Hematopoietic multipotent progenitor cell treated with erythropoietin and hydrocortisone succinate and interleukin-3 and kit ligand, for 17 days (in vitro differentiated cells): ENCODE measurements at regions not wholly inside any gene's neighbourhood (a gene's known extent, or its start where the extent isn't known, plus 50 kb on each side); places are given as distances from the start of the nearest gene placed in this dataset.
"Not testable (repeated sequence)": the region's sequence is repeated elsewhere in the genome, so short reads cannot be mapped to it uniquely, and the experiment has no call there.

Experiments used
- DNase-seq: peaks from one replicate; pipeline ENCODE4 v3.0.0-alpha.2; 2015; ENCODE audit warnings: low spot score

DNA sequence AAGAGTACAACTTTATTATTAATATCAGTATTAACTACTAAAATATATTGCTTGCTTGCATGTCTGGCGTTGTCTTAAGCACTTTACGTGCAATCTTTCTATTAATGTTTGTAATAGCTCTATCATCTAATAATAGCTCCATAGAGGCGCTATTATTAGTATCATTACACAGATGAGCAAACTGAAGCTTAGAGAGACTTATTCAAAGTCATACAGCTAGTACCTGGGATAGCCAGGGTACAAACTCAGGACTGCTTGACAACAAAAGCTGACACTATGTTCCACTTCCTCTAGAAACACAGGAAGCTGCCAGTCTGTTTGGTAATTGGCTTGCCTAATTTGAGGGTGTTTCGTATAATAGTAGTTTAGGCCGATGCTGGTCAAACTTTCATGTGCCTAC is 523.2 kb downstream of the RMST start:
- DNase-seq, result no peak

DNA sequence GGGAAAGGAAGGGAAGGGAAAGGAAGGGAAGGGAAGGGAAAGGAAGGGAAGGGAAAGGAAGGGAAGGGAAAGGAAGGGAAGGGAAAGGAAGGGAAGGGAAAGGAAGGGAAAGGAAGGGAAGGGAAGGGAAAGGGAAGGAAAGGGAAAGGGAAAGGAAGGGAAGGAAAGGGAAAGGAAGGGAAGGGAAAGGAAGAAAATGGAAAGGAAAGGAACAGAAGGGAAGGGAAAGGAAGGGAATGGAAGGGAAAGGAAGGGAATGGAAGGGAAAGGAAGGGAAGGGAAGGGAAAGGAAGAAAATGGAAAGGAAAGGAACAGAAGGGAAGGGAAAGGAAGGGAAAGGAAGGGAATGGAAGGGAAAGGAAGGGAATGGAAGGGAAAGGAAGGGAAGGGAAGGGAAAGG is 526.0 kb downstream of the RMST start:
- not testable (repeated sequence) for DNase-seq

DNA sequence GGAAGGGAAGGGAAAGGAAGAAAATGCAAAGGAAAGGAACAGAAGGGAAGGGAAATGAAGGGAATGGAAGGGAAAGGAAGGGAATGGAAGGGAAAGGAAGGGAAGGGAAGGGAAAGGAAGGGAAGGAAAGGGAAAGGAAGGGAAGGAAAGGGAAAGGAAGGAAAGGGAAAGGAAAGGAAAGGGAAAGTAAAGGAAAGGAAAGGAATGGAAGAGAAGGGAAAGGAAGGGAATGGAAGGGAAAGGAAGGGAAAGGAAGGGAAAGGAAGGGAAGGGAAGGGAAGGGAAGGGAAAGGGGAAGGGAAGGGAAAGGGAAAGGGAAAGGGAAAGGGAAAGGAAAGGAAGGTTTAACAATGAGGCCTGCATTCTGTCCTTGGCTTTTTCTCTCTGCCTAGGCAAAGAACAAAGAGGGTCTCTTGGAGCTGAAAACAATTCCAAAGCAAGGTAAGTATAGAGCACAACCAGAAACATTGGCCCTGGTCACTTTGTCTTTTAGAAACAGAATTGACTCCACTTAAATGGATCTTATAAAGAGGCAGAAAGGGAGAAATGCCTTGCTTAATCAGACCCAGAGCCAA is 525.9 kb upstream of the TMPO start:
- DNase-seq, result no peak

GRCh38 chr12:97994746-97995484 is 520.5 kb upstream of the TMPO start:
- DNase-seq, result no peak

GRCh38 chr12:97995559-97995958 is 519.8 kb upstream of the TMPO start:
- DNase-seq, result no peak

- DNase-seq, result no peak
Observed at GRCh38 chr12:98001430-98001829, 514.0 kb upstream of the TMPO start.

- DNase-seq, result no peak
Observed at GRCh38 chr12:98002887-98003493, 512.4 kb upstream of the TMPO start.

DNA sequence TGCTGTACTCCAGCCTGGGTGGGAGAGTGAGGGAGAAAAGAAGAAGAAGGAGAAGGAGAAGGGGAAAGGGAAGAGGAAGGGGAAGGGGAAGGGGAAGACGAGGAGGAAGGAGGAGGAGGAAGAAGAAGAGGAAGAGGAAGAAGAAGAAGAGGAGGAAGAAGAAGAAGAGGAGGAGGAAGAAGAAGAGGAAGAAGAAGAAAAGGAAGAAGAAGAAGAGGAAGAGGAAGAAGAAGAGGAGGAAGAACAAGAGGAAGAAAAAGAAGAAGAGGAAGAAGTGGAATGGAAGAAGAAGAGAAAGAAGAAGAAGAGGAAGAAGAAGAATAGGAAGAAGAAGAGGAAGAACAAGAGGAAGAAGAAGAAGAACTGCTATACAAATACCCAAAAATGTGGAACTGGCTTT is 507.4 kb upstream of the TMPO start:
- no peak for DNase-seq

DNA sequence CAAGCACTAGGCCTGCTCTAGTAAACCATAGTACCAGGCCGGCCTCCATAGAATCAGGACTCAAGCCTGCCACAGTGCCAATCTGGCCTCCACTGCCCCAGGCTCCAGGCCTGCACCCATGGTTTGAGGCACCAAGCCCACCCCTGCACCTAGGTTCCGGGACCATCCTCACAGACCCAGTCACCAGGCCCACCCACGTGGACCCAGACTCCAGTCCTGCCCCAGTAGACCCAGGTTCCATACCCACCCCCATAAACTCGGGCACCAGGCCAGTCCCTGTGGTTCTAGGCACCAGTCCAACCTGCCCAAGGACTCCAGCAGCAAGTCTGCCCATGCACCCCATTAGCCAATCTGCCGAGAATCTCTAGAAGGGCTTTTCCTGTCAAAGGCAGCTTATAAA is 501.8 kb upstream of the TMPO start:
- DNase-seq, result no peak

- DNase-seq, result no peak
Observed at GRCh38 chr12:98018836-98019235, 496.6 kb upstream of the TMPO start.

GRCh38 chr12:98020376-98020775 is 495.0 kb upstream of the TMPO start:
- DNase-seq, result no peak

DNA sequence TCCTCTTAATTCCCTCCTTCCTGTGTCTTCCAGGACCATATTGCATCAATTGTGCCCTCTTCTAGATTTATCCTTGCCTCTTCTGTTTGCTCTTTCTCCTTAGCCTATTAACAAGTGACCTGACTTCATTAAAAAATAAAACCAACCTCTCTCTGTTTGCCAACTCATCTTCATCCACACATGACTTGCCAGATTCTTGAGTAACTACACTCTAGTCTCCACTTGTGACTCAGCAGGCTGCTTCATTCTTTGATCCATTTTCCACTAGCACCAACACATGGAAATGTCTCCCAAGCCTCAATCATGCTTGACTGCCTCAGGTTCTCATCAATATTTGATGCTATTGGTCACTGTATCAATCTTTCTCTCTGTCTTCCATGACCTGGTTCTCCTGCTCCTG is 492.4 kb upstream of the TMPO start:
- DNase-seq, result no peak

DNA sequence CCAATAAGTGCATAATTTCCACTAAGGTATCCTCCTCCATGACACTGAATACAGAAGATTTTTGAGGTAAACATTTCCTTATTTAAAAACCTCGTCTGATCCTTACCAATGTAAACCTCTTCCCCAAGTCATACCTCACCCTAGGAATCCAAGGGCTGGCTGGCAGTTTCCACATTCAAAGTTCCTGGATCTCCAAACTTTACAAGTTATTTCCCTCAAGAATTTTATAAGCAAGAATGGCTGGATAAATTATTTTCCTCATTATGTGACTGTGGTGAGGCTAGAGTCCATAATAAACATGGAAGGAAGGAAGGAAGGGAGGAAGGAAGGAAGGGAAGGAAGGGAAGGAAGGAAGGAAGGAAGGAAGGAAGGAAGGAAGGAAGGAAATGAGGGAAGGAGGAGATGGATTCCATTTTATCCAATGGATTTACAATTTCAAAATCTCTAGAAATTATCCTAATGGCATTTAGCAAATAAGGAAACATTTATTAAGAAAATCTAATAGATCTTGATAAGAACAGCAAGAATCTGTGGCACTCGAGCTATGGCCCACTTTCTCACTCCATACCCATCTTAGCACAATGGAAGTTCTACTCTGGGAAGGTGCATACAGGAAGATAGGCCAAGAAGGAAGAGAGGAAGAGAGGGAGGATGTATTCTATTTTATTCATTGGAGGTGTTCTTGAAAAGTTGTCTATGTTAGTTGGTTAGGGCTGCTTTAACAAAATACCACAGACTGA is 477.8 kb upstream of the TMPO start:
- DNase-seq, result no peak

- no peak for DNase-seq
Observed at GRCh38 chr12:98042668-98043067, 472.7 kb upstream of the TMPO start.

DNA sequence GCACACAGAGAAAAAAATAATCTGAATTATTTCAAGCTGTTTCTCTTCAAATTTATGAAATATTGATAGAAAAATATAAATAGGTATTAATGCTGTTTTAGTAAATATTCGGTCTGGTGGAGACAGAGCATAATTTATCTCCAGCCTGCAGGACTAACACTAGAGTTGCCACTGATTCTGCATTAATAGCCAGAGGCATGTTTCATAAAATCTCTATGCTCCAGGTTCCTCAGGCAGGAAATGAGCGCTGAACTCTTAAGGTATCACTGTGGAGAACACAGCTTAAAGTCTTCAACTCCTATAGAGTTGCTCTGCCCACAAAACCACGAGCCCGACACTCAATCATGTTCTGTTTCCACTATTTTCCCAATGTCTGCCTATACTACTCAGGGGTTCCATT is 470.0 kb upstream of the TMPO start:
- DNase-seq, result no peak

- DNase-seq, result no peak
Observed at GRCh38 chr12:98048326-98048725, 467.1 kb upstream of the TMPO start.

DNA sequence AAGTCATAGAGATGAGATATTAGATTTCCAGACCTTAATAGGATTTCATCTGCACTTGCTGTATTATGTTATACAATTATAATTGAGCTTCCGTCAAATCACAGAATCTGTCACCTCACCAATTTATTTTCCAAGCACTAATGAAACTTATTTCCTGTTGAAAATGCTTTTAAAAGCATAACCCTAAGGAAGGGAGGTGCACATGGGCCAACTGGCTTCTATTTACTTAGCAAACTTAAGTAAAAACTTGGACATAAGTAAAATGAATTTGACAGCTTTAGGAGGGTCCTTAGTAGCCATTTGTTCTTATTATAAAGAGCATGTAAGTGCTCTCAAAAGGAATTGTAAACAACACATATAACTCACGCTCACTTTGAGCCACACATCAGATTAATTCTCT is 462.2 kb upstream of the TMPO start:
- no peak for DNase-seq

DNA sequence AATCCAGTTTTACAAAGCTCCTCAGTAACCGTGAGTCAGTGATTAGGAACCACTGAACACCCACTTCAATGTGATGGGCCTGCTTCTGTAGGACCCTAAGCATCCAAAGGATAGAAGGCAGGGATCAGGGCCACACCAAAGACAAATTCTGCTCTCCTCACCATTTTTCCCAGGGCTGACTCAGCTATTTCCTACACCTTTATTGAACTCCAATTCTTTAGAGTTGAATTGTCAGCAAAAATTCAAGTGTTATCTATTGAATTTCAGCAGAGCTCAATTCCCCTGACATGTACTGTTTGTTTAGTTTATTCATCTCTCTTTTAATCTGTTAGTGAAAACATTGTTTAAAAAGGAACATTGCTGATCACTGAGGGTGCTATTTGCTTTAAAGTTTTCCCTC is 457.7 kb upstream of the TMPO start:
- no peak for DNase-seq

DNA sequence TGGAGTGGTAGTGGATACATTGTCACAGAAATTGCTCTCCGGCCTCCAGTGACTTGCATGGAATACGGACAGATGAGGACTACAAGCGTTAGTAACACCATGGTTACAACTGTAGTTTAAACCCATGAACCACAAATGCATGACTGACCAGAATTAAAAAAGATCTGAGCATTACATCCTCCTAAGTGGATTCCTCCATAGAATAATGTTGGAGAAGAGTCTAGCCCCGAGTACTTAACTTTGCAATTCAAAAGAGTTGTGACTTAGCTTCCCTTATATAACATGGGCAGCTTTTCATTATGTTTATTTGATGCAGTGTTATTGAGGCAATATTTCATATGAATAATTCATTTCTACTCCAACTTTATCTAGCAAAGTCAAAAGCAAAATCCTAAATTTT is 457.2 kb upstream of the TMPO start:
- no peak for DNase-seq

- DNase-seq, result no peak
Observed at GRCh38 chr12:98058838-98059237, 456.6 kb upstream of the TMPO start.

DNA sequence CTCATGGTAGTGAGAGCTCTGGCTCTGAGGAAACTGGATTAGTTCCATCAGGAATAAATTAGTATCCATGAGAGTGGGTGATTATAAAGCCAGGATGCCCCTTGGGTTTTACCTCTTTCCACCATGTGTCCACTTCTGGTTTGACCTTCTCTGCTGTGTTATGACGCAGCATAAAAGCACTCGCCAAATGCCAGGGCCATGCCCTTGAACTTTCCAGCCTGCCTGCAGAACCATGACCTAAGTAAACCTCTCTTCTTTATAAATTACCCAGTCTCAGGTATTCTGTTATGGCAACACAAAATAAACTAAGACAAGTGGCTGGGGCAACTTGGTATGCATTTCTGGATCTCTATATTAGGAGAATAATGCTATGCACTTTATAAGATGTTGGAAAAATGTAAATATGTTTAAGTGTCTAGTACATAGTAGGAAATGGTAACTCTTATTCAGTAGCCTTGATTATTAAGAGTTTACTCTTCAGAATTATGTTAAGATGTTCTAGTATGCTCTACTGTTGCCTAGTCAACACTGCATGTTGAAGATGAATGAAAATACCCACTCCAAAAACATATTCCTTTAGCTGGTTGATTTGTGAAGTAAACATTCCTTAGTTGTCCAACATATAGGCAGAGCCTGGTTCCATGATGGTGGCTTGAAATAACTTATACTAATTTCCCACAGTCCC is 455.6 kb upstream of the TMPO start:
- DNase-seq, result no peak

DNA sequence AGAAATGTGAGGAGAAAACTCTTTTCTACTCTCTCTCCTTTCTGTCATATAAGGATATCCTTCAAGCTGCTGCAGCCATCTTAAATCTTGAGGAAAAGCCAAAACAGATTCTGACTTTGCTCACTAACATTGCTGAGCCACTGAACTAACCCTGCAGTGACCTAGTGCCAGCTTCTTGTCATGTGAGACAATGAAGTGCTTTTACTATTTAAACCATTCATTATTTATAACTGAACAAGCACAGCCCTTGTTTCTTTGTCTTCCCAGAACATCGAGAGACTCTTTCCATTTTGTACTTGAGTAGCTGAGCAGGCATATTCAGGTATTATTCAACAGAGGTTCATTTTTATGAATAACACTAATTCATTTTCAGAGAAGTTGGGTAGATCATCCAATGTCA is 455.0 kb upstream of the TMPO start:
- DNase-seq, result no peak
